Left hindlimb (tissue), 1 donor: ENCODE measurements at regions not wholly inside any gene's neighbourhood (a gene's known extent, or its start where the extent isn't known, plus 50 kb on each side); places are given as distances from the start of the nearest gene placed in this dataset.
"Not testable (repeated sequence)": the region's sequence is repeated elsewhere in the genome, so short reads cannot be mapped to it uniquely, and the experiment has no call there.

Source experiments
- DNase-seq: peaks from one replicate; pipeline ENCODE4 v3.0.0-alpha.2; 2018

DNA sequence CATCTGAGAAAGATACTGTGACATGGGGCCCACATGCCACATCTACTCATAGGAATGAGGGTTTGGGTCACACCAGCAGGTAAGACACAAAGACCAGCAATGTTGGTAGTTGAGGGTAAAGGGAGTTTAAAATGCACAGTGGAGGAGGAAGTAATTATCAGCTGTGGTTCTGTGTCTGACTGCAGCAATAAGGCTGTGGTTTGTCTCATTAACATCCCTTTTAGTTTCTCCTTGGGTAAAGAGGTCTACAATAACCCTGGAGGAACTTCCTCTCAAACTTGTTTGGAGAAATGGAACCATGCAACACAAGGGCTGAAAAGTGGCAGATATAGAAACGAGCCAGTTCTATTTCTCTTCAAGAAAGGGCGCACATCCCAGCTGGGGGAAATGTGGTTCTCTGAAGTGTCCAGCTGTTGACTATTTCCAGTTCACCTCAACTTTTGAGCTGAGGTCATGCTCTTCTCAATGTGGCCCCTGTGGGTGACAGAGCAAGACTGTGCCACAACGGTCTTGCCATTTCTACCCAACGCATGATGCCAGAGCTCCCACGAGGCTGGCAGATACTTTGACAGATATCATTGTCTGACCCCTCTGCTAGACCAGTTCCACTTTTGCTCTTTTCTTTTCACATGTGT lies 234.3 kb downstream of the SQOR start:
- DNase-seq = no peak

- DNase-seq = no peak
Measured at GRCh38 chr15:45871121-45871855, 236.5 kb downstream of the SQOR start.

DNA sequence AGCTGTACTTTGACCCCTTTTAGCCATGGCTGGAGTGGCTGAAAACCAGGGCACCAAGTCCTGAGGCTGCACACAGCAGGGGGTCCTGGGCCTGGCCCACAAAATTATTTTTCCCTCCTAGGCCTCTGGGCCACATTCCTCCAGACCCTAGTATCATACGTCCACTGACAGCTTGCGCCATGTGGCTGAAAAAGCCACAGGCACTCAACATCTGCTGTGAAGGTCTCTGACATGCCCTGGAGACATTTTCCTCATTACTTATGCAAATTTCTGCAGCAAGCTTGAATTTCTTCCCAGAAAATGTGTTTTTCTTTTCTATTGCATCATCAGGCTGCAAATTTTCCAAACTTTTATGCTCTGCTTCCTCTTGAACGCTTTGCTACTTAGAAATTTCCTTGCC lies 239.0 kb downstream of the SQOR start:
- no peak for DNase-seq

- not testable (repeated sequence) for DNase-seq
Measured at GRCh38 chr15:45874566-45874965, 239.7 kb downstream of the SQOR start.

DNA sequence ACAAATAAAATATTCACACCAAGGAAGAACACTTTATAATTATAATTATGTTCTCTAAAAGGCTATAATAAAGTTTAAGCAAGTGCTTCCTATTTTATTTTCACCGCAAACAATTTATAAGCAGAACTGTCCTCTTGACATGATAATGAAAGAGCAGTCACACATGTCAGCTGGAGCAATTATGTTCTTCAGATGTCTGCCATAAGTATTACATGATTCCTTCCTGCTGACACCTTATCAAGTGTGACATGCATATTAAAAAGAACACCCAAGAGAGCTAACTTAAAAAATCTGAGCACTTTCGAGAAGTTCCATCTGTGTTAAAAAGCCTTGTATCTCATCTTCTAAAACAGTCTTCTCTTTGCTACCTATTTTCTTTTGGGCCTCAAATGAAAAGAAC lies 249.5 kb downstream of the SQOR start:
- no peak for DNase-seq

- no peak for DNase-seq
Measured at GRCh38 chr15:45884755-45885445, 250.1 kb downstream of the SQOR start.

- no peak for DNase-seq
Measured at GRCh38 chr15:45885801-45886200, 251.0 kb downstream of the SQOR start.

DNA sequence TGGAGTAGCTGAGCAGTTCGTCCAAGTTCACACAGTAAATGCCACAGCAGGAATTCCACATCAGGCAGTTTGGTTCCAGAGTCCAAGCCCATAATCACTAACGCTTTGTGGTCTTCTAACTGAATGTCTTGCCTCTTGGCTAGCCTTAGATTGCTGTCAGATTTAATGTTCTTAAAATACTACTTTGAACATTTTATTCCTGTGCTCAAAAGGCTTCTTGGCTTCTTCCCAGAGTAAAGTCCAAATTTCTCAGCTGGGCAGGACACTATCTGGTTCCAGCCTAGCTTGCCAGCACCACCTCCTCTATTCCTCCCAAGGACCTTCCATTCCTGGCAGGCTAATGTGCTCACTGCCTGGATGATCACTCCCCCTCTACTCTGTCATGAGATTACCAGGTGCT lies 256.9 kb downstream of the SQOR start:
- peak; percentile 80 for DNase-seq

GRCh38 chr15:45892182-45892581 lies 257.4 kb downstream of the SQOR start:
- DNase-seq = no peak

DNA sequence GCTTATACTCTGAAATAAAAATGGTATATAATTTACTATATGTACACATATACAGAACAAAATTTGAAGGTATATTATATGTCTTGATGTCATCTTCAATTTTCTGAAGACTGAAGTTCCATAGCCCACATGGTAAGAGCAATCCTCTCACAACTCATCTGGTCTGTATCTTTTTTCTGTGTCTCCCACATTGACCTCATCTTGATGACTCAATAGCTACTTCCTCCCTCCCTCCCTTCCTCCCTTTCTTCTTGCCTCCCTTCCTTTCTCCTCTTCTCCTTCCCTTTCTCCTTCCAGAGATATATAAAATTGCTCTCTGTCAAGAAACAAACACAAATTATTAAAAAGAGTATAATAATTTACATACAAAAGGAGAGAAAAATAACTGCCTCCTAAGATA lies 268.5 kb downstream of the SQOR start:
- DNase-seq = no peak

DNA sequence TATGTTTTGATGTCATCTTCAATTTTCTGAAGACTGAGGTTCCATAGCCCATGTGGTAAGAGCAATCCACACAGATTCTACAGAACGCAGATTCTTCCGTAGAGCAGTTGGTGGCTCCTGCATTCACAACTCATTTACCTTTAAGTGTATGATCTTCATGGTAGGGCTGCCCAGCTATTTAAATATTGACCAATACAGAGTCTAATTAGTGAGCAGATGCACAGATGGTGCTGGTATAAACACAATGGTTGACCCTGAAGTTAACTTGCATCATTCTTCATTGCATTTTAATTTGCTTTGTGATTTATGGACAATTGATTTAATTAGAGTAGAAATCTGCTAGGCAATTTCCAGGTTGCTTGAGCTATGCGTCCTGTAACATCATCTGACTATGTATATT lies 269.2 kb downstream of the SQOR start:
- DNase-seq = no peak

- no peak for DNase-seq
Measured at GRCh38 chr15:45906230-45906629, 271.4 kb downstream of the SQOR start.

DNA sequence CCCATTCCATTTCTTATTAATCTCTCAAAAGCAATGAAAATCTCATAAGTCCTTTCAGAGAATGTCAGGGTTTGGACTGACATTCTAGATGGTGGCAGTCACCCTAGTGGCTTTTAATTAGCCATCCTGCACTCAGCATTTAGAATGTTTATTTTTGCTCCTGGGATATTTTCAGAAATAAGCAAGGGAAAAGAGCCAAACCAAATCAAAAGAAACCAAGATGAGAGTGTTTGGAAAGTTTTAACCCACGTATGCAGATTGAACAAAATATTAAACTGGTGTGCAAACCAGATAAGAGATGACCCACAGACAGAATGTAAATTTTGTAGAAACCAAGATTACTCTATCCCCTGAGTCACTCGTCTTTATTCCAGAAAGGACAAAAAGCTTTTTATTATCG lies 275.8 kb downstream of the SQOR start:
- DNase-seq = no peak

- DNase-seq = no peak
Measured at GRCh38 chr15:45913451-45913850, 278.6 kb downstream of the SQOR start.

- no peak for DNase-seq
Measured at GRCh38 chr15:45914425-45914824, 279.6 kb downstream of the SQOR start.

DNA sequence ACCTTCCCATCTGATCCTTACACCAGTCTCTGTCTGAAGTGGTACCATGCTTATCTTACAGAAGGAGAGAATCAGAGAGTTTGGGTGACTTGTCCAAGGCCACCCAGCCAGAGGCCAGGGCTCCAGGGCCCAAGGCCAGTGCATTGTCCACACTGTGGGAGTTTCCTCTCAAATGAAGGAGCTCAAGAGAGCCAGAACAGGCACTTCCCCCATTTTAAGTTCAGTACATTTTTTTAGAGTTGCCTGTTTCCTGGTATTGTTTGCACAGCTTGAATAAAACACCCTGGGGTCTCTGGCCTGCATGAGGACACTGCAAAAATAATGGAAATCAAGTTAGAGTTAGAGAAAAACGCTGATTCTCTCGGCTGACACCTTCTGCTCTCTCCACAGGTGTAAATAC lies 284.0 kb downstream of the SQOR start:
- no peak for DNase-seq

- no peak for DNase-seq
Measured at GRCh38 chr15:45919806-45920205, 285.0 kb downstream of the SQOR start.

- peak; percentile 39 for DNase-seq
Measured at GRCh38 chr15:45921376-45921775, 286.5 kb downstream of the SQOR start.

DNA sequence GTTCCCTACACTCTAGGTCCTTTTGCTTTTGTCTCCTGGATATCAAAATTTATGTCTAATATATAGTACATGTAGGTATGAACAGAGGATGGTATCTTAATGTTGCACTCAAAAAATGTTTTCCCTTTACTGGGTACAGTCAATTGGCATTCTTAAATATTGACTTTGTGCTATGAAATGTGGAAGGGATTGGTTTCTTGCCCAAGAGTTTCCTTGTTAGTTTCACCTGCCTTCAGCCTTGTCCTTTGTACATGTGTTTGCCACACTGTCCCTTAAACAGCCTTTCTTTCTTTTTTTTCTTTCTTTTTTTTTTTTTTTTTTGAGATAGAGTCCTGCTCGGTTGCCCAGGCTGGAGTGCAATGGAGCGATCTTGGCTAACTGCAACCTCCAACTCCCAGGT lies 287.1 kb downstream of the SQOR start:
- no peak for DNase-seq

GRCh38 chr15:45941367-45941766 lies 306.5 kb downstream of the SQOR start:
- DNase-seq = no peak

GRCh38 chr15:45943240-45943639 lies 308.4 kb downstream of the SQOR start:
- no peak for DNase-seq

DNA sequence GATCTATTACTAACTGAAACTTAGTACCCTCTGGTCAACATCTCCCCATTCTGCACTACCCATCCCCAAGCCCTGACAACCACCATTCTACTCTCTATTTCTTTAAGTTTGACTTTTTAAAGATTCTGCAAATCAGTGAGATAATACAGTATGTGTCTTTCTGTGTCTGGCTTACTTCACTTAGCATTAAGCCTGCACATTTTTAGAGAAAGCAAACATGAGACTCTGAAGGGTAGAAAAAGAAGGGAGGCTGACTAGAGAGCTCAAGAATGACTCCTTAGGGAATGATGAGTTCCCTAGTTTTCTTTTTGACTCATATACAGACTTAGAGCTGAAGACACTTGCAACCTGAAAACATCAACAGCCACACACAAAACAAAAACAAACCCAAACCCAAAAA lies 311.3 kb downstream of the SQOR start:
- DNase-seq = no peak

DNA sequence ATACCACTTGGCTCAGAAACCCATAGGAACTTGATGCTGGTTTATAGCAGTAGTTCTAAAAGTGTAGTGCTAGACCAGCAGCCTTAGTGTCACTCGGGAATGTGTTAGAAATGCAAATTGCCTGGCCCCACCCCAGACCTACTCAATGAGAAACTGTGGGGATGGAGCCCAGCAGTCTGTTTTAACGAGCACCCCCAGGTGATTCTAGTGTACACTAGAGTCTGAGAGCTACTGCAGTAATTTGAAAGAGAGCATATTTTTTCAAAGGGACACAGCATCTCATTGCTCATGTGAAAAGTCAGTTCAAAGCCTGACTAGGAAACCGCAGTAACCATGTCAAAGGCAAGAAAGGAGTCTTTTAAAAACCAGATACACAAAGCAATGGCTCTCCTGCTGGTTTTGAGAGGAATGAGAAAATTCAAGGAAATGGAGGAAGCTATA lies 313.4 kb downstream of the SQOR start:
- DNase-seq = no peak

- no peak for DNase-seq
Measured at GRCh38 chr15:45958924-45959323, 324.1 kb downstream of the SQOR start.
